Fibroblast of lung (primary cell): ENCODE measurements at regions not wholly inside any gene's neighbourhood (a gene's known extent, or its start where the extent isn't known, plus 50 kb on each side); places are given as distances from the start of the nearest gene placed in this dataset.

Source experiments
- DNase-seq, 2 donors: peaks; one replicate each; pipeline versions ENCODE4 v3.0.0 to v3.0.0-alpha.2; 2010; ENCODE audit warnings: low read depth in 2 of 2
- H2AFZ ChIP-seq: 2 replicates; pipeline ENCODE4 v1.5.1; 2012; ENCODE audit warnings: low read length, control low read depth, inconsistent platforms
- H3K27ac ChIP-seq: 2 replicates; pipeline ENCODE4 v1.5.1; 2011; ENCODE audit warnings: low read length, control low read depth; ENCODE audit not compliant: insufficient read depth
- H3K27me3 ChIP-seq: 2 replicates; pipeline ENCODE4 v1.5.1; 2011; ENCODE audit warnings: mild to moderate bottlenecking, low read length; ENCODE audit not compliant: control insufficient read depth, insufficient read depth
- H3K36me3 ChIP-seq: 2 replicates; pipeline ENCODE4 v1.5.1; 2011; ENCODE audit warnings: low read length; ENCODE audit not compliant: control insufficient read depth, insufficient read depth
- H3K4me1 ChIP-seq: 2 replicates; pipeline ENCODE4 v1.5.1; 2011; ENCODE audit warnings: low read length; ENCODE audit not compliant: control insufficient read depth, insufficient read depth; ENCODE audit errors: extremely low read depth
- H3K4me2 ChIP-seq: 2 replicates; pipeline ENCODE4 v1.5.1; 2011; ENCODE audit warnings: low read length, control low read depth; ENCODE audit not compliant: insufficient read depth; ENCODE audit errors: extremely low read depth
- H3K4me3 ChIP-seq, 4 experiments: fragments of 200-600 bp in 1 of 4; sonication (generic) in 1 of 4; replicated peaks in 1 of 4; 2 replicates each; pipeline ENCODE4 v1.5.1; 2011 to 2016; ENCODE audit warnings: low read length in 4 of 4, low read depth in 3 of 4, mild to moderate bottlenecking in 3 of 4, control low read depth in 2 of 4, inconsistent platforms in 1 of 4, mixed read lengths in 1 of 4; ENCODE audit not compliant: insufficient read depth in 1 of 4; ENCODE audit errors: control extremely low read depth in 1 of 4
- H3K79me2 ChIP-seq: 2 replicates; pipeline ENCODE4 v1.5.1; 2012; ENCODE audit warnings: mild to moderate bottlenecking, low read length, inconsistent platforms; ENCODE audit not compliant: control insufficient read depth, insufficient read depth
- H3K9ac ChIP-seq: 2 replicates; pipeline ENCODE4 v1.5.1; 2011; ENCODE audit warnings: mild to moderate bottlenecking, low read length, control low read depth; ENCODE audit not compliant: insufficient read depth
- H3K9me3 ChIP-seq: 2 replicates; pipeline ENCODE4 v1.5.1; 2012; ENCODE audit warnings: low read depth, low read length; ENCODE audit not compliant: control insufficient read depth, insufficient read depth
- H4K20me1 ChIP-seq: 2 replicates; pipeline ENCODE4 v1.5.1; 2011; ENCODE audit warnings: low read length; ENCODE audit not compliant: control insufficient read depth, insufficient read depth; ENCODE audit errors: extremely low read depth
- CTCF ChIP-seq, 2 donors: IDR thresholded peaks in 1 of 2; conservative IDR thresholded peaks in 1 of 2; 1 replicate in 1 of 2; 2 replicates in 1 of 2; pipeline ENCODE4 v1.5.1; 2011 to 2012; ENCODE audit warnings: low read length in 2 of 2, control low read depth in 1 of 2, inconsistent platforms in 1 of 2, low read depth in 1 of 2, mild to moderate bottlenecking in 1 of 2
- EZH2 ChIP-seq: IDR thresholded peaks from 2 replicates; pipeline ENCODE4 v1.5.1; 2012; ENCODE audit warnings: low read length, control low read depth, mild to moderate bottlenecking; ENCODE audit errors: missing control alignments

GRCh38 chr2:7673101-7673500 lies 755.9 kb downstream of the RNF144A start:
- H3K27me3 ChIP-seq = no peaks in the 10 kb centered on the region
- no peak overlapping the region for H3K27ac ChIP-seq
- no peaks in the 10 kb centered on the region for H3K36me3 ChIP-seq
- no peak overlapping the region for H2AFZ ChIP-seq
- no peak for DNase-seq
- H3K4me3 ChIP-seq = no peak overlapping the region
- no peaks in the 10 kb centered on the region for H3K79me2 ChIP-seq
- H3K4me1 ChIP-seq = no peaks in the 10 kb centered on the region
- no peak overlapping the region for H3K4me2 ChIP-seq
- no peak overlapping the region for H3K9ac ChIP-seq
- no peaks in the 10 kb centered on the region for H4K20me1 ChIP-seq
- H3K9me3 ChIP-seq = no peaks in the 10 kb centered on the region
- TF ChIP-seq CTCF (conservative IDR thresholded peaks at IDR 0.05 in 1 of 2, IDR thresholded peaks at IDR 0.05 in 1 of 2; ENCODE audit: low read depth in 1 of 2, low read length in 2 of 2) (no peak), EZH2 (no peak)

DNA sequence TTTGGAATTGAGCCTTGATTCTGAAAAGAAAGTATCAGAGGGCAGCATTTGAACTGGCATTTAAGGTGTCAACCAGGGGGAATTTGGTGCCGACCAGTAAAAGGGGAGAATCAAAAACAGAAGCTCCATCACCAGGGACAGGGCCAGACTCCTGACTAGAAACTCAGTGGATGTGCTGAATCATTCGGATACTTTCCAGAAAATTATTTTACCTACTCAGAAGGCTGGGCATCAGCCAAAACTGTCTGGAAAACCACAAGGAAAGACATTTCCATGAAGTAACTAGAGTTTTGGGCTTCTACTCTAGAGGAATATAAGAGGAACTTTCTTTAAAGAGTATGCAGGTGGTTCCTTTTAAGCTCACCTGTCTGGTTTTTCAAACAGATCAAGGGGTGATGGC lies 756.6 kb downstream of the RNF144A start:
- no peak overlapping the region for H3K4me3 ChIP-seq
- H3K9me3 ChIP-seq = no peaks in the 10 kb centered on the region
- no peak for TF ChIP-seq EZH2
- H3K4me2 ChIP-seq = no peak overlapping the region
- H3K79me2 ChIP-seq = no peaks in the 10 kb centered on the region
- H3K36me3 ChIP-seq = no peaks in the 10 kb centered on the region
- H3K4me1 ChIP-seq = no peaks in the 10 kb centered on the region
- no peak overlapping the region for H2AFZ ChIP-seq
- no peaks in the 10 kb centered on the region for H4K20me1 ChIP-seq
- no peaks in the 10 kb centered on the region for H3K27me3 ChIP-seq
- H3K9ac ChIP-seq = no peak overlapping the region
- peak in 1 of 2 donors; percentile 76 for DNase-seq
- H3K27ac ChIP-seq = no peak overlapping the region

DNA sequence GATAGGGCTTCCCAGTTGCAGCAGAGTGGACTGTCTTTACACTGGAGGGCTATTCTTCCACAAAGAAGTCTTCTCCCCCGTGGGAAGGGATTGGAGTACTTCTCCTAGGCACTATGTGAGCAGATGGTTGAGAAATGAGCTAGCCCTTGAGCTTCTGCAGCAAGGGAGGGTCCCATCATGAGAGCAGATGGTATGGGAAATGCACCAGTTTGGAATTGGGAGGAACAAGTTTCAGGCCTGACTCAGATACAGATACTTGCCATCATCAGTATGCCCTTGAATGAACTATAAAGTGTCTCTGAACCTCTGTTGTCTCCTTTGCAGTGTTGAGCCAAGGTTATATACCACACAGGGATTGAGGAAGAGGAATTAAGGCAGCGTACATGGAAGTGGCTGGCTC lies 757.4 kb downstream of the RNF144A start:
- no peak overlapping the region for H3K27ac ChIP-seq
- TF ChIP-seq CTCF (conservative IDR thresholded peaks at IDR 0.05 in 1 of 2, IDR thresholded peaks at IDR 0.05 in 1 of 2; ENCODE audit: low read depth in 1 of 2, low read length in 2 of 2) (no peak), EZH2 (no peak)
- no peak overlapping the region for H3K4me3 ChIP-seq
- no peak for DNase-seq
- H3K9ac ChIP-seq = no peak overlapping the region
- H3K36me3 ChIP-seq = no peaks in the 10 kb centered on the region
- H2AFZ ChIP-seq = no peak overlapping the region
- no peaks in the 10 kb centered on the region for H3K27me3 ChIP-seq
- H3K79me2 ChIP-seq = no peaks in the 10 kb centered on the region
- no peaks in the 10 kb centered on the region for H4K20me1 ChIP-seq
- H3K4me1 ChIP-seq = no peaks in the 10 kb centered on the region
- H3K4me2 ChIP-seq = no peak overlapping the region
- H3K9me3 ChIP-seq = no peaks in the 10 kb centered on the region

DNA sequence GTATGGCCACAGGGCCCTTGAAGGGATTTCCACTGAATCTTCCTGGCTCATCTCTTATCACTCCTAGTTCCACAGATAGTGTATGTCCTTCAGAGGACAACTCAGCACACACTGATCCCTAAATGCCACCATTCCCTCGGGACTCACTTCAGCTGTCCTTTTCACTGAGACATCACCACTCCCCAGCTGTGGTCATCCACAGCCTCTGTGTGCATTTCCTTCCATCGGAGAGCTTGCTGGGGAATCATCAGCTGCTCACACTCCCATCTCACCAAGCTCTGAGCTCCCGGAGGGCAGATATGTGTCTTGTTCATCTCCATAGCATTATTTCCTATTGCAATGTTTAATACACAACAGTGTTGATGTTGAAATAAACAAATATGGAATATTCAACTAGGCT lies 759.5 kb downstream of the RNF144A start:
- TF ChIP-seq CTCF (conservative IDR thresholded peaks at IDR 0.05 in 1 of 2, IDR thresholded peaks at IDR 0.05 in 1 of 2; ENCODE audit: low read depth in 1 of 2, low read length in 2 of 2) (no peak), EZH2 (no peak)
- no peak overlapping the region for H3K9ac ChIP-seq
- H3K36me3 ChIP-seq = no peaks in the 10 kb centered on the region
- H3K4me2 ChIP-seq = no peak overlapping the region
- no peak overlapping the region for H3K27ac ChIP-seq
- no peaks in the 10 kb centered on the region for H3K27me3 ChIP-seq
- no peaks in the 10 kb centered on the region for H3K79me2 ChIP-seq
- H2AFZ ChIP-seq = no peak overlapping the region
- no peaks in the 10 kb centered on the region for H3K4me1 ChIP-seq
- no peak overlapping the region for H3K4me3 ChIP-seq
- no peaks in the 10 kb centered on the region for H3K9me3 ChIP-seq
- DNase-seq = no peak
- H4K20me1 ChIP-seq = no peaks in the 10 kb centered on the region
